ENCODE measurements at regions not wholly inside any gene's neighbourhood (a gene's known extent, or its start where the extent isn't known, plus 50 kb on each side); places are given as distances from the start of the nearest gene placed in this dataset.

DNA sequence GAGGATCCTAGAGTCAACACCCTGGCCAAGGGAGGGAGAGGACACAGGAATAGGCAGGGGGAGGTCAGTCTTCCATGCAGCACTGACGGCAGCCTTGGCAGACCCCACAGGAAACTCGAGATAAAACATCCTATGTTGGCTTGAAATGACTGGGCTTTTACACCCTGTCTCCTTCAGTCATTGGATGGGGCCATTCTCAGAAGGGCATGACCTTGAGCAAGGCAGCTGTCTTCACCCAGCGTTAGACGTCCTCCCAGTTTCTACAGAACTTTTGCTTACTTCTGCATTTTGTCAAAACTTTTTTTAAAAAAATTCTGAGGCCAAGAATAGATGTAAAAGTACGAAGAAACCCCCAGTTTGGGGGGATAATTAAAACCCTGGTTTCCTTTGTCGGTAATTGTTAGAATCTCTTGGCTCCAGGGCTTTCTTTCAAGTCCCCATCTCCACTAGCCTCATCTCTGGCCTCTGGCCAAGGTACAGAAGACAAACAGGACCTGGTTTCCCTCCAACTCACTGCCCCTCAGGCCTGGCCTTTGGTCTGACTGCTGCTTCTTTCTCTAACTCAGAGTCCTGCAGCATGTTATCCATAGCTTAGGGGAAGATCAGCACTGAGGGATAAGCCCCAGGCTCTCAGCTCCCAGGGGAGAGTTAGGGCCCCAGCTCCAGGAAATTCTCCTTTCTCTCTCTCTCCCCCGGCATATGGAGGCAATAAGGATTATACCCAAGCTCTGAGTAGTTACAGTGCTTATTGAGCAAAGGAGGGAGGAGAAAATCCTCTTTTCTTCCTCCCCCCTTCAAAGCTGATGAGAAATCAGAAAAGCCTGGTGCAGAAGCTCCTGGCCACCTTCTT, 51.6 kb upstream of the KCND3 start:
- no peak for DNase-seq (ENCODE audit: insufficient read length, low spot score)
- no peak for FAIRE-seq

DNA sequence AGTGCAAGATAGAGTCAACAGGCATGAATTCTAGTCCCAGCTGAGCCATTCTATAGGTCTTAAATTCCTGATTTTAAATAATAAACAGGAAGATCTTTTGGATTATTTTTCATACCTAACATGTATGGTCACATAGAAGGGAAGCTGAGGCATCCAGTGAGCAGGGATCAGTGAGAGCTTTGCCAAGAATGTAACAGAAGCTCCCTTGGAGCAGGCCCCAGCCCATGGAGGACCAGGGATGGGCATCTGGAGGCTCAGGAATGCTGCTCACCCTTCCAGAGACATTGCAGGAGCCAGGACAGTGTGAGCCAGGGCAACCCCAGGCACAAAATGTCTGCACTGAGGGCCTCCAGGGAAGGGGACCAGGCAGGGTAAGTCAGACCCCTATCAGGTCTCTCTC, 54.4 kb upstream of the KCND3 start:
- FAIRE-seq (no peak), DNase-seq (ENCODE audit: insufficient read length, low spot score) (no peak)

DNA sequence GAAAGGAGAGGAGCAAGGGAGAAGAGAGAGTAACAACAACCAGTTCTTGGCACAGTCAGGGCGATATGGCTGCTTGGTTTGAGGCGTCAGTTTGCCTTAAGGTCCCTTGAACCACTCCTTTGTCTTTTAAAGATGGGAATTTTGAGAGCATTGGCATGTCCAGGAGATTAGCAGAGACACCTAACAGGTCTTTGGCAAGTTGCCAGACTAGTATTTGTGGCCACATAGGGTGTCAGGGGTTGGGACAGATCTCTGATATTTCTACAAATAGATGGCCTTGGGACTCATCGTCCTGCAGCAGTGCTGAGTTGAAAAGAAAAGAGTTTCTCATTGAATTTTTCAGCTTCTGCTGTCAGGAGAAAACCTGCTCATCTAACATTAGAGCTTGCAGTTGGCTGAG, 55.3 kb upstream of the KCND3 start:
- DNase-seq (ENCODE audit: insufficient read length, low spot score) (no peak), FAIRE-seq (no peak)

GRCh38 chr1:112046630-112047029, 57.2 kb upstream of the KCND3 start:
- no peak for FAIRE-seq
- no peak for DNase-seq (ENCODE audit: insufficient read length, low spot score)

DNA sequence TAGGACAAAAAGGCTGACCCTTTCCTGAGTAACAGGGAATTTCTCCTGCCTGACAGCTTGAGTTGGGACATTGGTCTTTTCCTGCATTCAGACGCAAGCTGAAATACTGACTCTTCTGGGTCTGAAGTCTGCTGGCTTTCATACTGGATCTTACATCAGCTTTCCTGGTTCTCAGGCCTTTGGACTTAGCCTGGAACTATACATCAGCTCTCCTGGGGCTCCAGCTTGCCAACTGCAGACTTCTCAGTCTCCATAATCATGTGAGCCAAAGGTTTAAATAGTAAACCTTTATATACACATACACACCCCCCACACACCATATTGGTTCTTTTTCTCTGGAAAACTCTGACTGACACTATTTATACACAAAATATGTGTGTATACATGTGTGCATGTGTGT, 59.0 kb upstream of the KCND3 start:
- no peak for DNase-seq (ENCODE audit: insufficient read length, low spot score)
- no peak for FAIRE-seq

- no peak for DNase-seq (ENCODE audit: insufficient read length, low spot score)
- no peak for FAIRE-seq
Observed at GRCh38 chr1:112054510-112054909, 65.0 kb upstream of the KCND3 start.

DNA sequence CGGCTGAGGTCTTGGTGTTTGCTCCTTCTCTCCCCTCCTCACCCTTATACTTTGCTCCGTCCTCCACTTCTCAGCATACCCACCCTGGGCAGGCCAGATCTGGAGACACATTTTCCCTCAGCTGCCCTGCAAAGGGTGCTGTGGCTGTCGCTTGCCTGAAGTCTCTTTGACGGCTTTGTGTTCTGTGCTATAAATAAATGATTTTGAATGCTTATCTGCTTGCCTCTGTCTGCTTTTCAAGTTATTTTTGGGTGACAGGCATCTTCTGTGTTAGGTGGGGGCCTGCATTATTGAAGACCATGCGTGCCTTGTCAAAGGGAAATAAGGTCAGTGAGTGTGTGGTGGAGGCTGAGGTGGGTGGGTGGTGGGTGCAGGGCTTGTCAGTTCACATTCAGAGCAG, 66.9 kb upstream of the KCND3 start:
- DNase-seq (ENCODE audit: insufficient read length, low spot score) (no peak), FAIRE-seq (no peak)

GRCh38 chr1:112057736-112058135, 68.3 kb upstream of the KCND3 start:
- no peak for DNase-seq (ENCODE audit: insufficient read length, low spot score)
- no peak for FAIRE-seq

DNA sequence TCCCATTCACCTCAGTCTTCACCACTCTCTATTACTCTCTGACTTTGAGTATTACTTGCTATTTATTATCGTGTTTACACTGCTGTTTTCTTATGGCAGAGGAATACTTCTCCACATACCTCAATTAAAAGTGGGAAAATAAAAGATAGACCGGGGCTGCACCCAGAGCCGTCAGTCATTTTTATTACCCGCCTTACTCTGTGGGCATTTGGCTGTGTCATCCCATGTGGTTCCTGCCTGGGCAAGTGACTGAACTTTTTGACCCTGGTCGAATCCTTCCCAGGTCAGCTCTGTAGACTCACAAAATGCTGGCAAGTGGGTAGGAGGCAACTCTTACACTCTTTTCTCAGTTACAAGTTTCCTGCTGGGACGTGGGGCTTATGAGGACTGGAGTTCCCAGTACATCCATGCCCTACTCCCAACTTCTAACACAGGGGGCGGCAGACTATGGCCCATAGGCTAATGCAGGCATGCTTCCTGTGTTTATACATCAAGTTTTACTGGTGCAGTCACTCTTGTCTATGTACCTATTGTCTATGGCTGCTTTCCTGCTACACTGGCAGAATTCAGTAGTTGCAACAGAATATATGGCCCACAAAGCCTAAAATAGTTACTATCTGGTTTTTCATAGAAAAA, 69.5 kb upstream of the KCND3 start:
- FAIRE-seq (no peak), DNase-seq (ENCODE audit: insufficient read length, low spot score) (no peak)

DNA sequence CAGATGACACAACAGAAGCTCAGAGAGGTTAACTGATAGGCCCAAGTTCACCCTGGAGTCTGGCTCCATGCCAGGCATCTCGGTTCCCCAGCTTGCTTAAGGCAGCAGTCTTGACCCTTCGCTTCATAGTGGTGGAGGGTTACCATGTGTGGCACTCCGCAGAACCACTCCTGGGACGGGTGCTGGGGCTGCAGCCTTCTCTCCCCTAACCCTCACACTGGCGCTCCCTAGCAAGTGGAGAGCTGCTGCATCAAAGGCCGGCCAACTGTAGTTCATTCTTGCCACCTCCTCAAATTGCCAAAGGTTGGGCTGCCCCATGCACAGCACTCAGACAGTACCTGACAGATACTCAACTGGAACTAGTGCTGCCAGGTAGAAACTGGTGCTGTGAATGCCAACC, 70.2 kb upstream of the KCND3 start:
- no peak for FAIRE-seq

GRCh38 chr1:112060261-112060660, 70.8 kb upstream of the KCND3 start:
- FAIRE-seq (no peak), DNase-seq (ENCODE audit: insufficient read length, low spot score) (no peak)

More for the DNA sequence above, 70.2 kb upstream of the KCND3 start:
- DNase-seq (ENCODE audit: insufficient read length, low spot score): no peak

- no peak for FAIRE-seq
Observed at GRCh38 chr1:112061056-112061455, 71.6 kb upstream of the KCND3 start.

DNA sequence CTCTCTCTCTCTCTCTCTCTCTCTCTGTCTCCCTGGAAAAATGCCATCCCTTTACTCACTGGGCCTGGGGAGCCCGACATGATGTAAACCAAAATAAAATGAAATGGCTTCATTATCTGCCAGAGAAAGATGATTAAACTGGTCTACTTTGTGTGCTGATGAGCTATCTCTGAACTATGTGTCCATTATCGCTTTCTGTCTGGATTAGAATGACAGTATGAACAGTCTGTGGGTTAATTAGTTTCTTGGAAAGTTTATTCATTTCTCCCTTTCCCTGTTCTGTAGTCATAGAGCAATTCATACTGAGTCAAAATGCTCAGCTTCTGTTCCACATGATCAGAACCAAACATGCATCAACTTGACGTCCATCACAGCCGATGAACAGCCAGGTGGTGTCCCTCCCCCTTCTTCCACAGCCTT, 72.4 kb upstream of the KCND3 start:
- no peak for FAIRE-seq
- DNase-seq (ENCODE audit: insufficient read length, low spot score): no peak

More at GRCh38 chr1:112061056-112061455, 71.6 kb upstream of the KCND3 start:
- no peak for DNase-seq (ENCODE audit: insufficient read length, low spot score)

- no peak for FAIRE-seq
- no peak for DNase-seq (ENCODE audit: insufficient read length, low spot score)
Observed at GRCh38 chr1:112063781-112064728, 74.6 kb upstream of the KCND3 start.

DNA sequence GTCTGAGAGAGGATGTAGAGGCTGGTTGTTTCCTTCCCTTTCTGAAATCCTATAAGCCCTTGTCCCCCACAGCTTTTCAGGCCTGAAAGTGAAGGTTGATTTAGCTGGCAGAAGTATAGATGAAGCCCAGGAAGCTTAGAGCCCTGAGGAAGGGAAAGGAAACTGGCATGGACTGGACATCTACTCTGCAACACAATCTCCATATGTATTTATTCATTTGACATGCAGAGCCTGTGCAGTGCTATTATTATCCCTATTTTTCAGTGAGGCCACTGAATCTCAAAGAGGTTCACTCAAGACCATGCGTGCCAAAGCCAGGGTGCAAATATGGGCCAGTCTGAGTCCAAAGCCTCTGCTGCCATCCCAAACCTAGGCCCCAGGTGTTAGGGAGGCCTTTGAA, 78.5 kb upstream of the KCND3 start:
- FAIRE-seq (no peak), DNase-seq (ENCODE audit: insufficient read length, low spot score) (no peak)

- DNase-seq (ENCODE audit: insufficient read length, low spot score): no peak
- FAIRE-seq: no peak
Observed at GRCh38 chr1:112070677-112071076, 81.2 kb upstream of the KCND3 start.

DNA sequence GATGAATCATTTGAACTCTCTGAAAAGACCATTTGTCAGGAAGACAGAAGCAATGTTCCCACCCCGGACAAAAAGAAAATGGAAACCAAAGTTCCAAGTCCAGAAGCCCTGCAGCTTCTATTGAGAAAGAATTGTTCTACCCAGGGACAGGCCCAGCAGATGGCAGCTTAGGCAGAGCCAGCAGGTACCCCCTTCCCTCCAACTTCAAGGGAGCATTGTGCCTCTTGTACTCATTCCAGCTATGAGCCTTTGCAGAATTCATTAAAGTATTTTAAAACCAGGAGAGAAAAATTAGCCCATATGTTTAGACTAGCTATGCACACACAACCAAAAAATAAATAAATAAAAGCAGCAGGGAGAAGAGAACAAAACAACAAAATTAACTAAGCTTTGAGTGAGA, 85.2 kb upstream of the KCND3 start:
- DNase-seq (ENCODE audit: insufficient read length, low spot score) (no peak), FAIRE-seq (no peak)

DNA sequence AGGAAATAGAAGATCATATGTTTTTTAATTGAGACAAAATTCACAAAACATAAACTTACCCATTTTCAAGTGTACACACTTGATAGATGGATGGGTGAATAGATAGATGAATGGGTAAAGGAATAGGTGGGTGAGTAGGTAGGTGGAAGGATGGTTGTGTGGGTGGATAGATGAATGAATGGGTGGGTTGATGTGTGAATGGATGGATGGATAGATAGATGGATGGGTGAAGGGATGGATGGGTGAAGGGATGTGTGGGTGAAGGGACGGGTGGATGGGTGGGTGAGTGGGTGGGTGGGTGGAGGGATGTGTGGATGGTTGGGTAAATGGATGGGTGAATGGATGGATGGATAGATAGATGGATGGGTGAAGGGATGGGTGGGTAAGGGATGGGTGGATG, 86.1 kb upstream of the KCND3 start:
- DNase-seq (ENCODE audit: insufficient read length, low spot score) (no peak), FAIRE-seq (no peak)

DNA sequence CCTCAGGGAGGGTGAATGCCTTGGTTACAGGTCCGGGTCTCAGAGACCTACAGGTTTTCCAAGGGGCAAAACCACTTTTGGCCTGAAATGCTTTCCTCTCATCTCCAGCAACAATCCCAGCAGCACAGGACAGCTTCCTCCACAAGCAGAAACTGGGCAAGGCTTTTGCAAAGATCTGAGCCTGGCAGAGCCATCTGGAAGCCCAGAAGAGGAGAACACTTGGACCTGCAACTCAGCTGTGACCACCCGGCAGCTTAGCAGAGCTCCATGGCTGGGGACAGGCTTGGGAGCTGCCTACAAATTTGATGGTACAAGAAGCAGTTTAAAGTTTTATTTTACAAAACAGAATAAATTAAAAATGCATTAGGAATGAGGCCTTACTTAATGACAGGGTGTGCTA, 90.0 kb upstream of the KCND3 start:
- DNase-seq (ENCODE audit: insufficient read length, low spot score): no peak
- FAIRE-seq: no peak

- no peak for DNase-seq (ENCODE audit: insufficient read length, low spot score)
- FAIRE-seq: no peak
Observed at GRCh38 chr1:112083487-112083886, 94.0 kb upstream of the KCND3 start.

- DNase-seq (ENCODE audit: insufficient read length, low spot score) (no peak), FAIRE-seq (no peak)
Observed at GRCh38 chr1:112092656-112093371, 103.3 kb upstream of the KCND3 start.
